Islet of Langerhans (tissue), 1 donor: ENCODE measurements at regions not wholly inside any gene's neighbourhood (a gene's known extent, or its start where the extent isn't known, plus 50 kb on each side); places are given as distances from the start of the nearest gene placed in this dataset.

Experiments
- FAIRE-seq: peaks from one replicate; lab custom pipeline; 2011; peaks lifted over from hg19 to GRCh38; lab: Jason Lieb, UNC

- no peak for FAIRE-seq
Measured at GRCh38 chr16:64459402-64459801, 662.5 kb downstream of the CDH11 start.

- peak; percentile 95 for FAIRE-seq
Measured at GRCh38 chr16:64455275-64455674, 666.6 kb downstream of the CDH11 start.

- no peak for FAIRE-seq
Measured at GRCh38 chr16:64453646-64454045, 668.2 kb downstream of the CDH11 start.

GRCh38 chr16:64452446-64452845 lies 669.4 kb downstream of the CDH11 start:
- FAIRE-seq: no peak

- FAIRE-seq: no peak
Measured at GRCh38 chr16:64450177-64450576, 671.7 kb downstream of the CDH11 start.

GRCh38 chr16:64449506-64449905 lies 672.4 kb downstream of the CDH11 start:
- no peak for FAIRE-seq

- FAIRE-seq: no peak
Measured at GRCh38 chr16:64445649-64446048, 676.2 kb downstream of the CDH11 start.

- no peak for FAIRE-seq
Measured at GRCh38 chr16:64445245-64445644, 676.6 kb downstream of the CDH11 start.

GRCh38 chr16:64440421-64440831 lies 681.4 kb downstream of the CDH11 start:
- FAIRE-seq: no peak

GRCh38 chr16:64440005-64440404 lies 681.9 kb downstream of the CDH11 start:
- FAIRE-seq: peak; percentile 74

- FAIRE-seq: no peak
Measured at GRCh38 chr16:64437706-64438324, 684.0 kb downstream of the CDH11 start.

- FAIRE-seq: no peak
Measured at GRCh38 chr16:64434526-64435069, 687.3 kb downstream of the CDH11 start.

- no peak for FAIRE-seq
Measured at GRCh38 chr16:64428463-64429113, 693.3 kb downstream of the CDH11 start.

GRCh38 chr16:64426131-64426666 lies 695.7 kb downstream of the CDH11 start:
- no peak for FAIRE-seq

- FAIRE-seq: no peak
Measured at GRCh38 chr16:64425381-64425780, 696.5 kb downstream of the CDH11 start.

- no peak for FAIRE-seq
Measured at GRCh38 chr16:64422259-64422658, 699.6 kb downstream of the CDH11 start.

- no peak for FAIRE-seq
Measured at GRCh38 chr16:64421515-64421914, 700.3 kb downstream of the CDH11 start.

GRCh38 chr16:64419832-64420231 lies 702.0 kb downstream of the CDH11 start:
- no peak for FAIRE-seq

GRCh38 chr16:64417711-64418227 lies 704.1 kb downstream of the CDH11 start:
- no peak for FAIRE-seq

GRCh38 chr16:64416216-64417005 lies 705.5 kb downstream of the CDH11 start:
- no peak for FAIRE-seq

- FAIRE-seq: no peak
Measured at GRCh38 chr16:64412578-64413280, 709.1 kb downstream of the CDH11 start.

- FAIRE-seq: no peak
Measured at GRCh38 chr16:64410306-64410705, 711.6 kb downstream of the CDH11 start.
